OCI-LY3 (cell line): ENCODE measurements at regions not wholly inside any gene's neighbourhood (a gene's known extent, or its start where the extent isn't known, plus 50 kb on each side); places are given as distances from the start of the nearest gene placed in this dataset.

Experiments
- EZH2phosphoT487 ChIP-seq: fragments of 200-600 bp; shearing (Covaris generic); IDR thresholded peaks from 2 replicates; pipeline ENCODE4 v1.6.1; 2018; ENCODE audit warnings: antibody characterized with exemption, mixed run types, low read depth
- TF ChIP-seq, protein P1 (sequence below): fragments of 200-600, 300-600 bp; sonication (generic); IDR thresholded peaks from 2 replicates; pipeline ENCODE4 v1.5.1; 2014; ENCODE audit warnings: antibody characterized with exemption, low read length, low read depth

DNA sequence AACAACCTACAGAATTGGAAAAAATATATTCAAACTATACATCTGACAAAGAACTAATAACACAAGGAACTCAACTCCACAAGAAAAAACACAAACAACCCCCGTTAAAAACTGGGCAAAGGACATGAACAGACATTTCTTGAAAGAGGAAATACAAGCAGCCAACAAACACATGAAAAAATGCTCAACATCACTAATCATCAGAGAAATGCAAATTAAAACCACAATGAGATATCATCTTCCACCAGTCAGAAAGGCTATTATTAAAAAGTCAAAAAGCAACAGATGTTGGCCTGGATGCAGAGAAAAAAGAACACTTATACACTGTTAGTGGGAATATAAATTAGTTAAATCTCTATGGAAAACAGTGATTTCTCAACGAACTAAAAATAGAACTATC lies 82.6 kb upstream of the CCDC91 start:
- TF ChIP-seq, protein P1, sequence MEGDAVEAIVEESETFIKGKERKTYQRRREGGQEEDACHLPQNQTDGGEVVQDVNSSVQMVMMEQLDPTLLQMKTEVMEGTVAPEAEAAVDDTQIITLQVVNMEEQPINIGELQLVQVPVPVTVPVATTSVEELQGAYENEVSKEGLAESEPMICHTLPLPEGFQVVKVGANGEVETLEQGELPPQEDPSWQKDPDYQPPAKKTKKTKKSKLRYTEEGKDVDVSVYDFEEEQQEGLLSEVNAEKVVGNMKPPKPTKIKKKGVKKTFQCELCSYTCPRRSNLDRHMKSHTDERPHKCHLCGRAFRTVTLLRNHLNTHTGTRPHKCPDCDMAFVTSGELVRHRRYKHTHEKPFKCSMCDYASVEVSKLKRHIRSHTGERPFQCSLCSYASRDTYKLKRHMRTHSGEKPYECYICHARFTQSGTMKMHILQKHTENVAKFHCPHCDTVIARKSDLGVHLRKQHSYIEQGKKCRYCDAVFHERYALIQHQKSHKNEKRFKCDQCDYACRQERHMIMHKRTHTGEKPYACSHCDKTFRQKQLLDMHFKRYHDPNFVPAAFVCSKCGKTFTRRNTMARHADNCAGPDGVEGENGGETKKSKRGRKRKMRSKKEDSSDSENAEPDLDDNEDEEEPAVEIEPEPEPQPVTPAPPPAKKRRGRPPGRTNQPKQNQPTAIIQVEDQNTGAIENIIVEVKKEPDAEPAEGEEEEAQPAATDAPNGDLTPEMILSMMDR, result no peak
- no peak for TF ChIP-seq EZH2phosphoT487
